ENCODE measurements at regions not wholly inside any gene's neighbourhood (a gene's known extent, or its start where the extent isn't known, plus 50 kb on each side); places are given as distances from the start of the nearest gene placed in this dataset.

GRCh38 chr1:222941425-222941824, 126.6 kb downstream of the DISP1 start:
- TF ChIP-seq RAD21 (IDR thresholded peaks at IDR 0.05; ENCODE audit: low read length) (no peak), POLR2AphosphoS5 (IDR thresholded peaks at IDR 0.05; ENCODE audit: low read depth, low read length) (no peak), CTCF (IDR thresholded peaks at IDR 0.05) (no peak), YY1 (IDR thresholded peaks at IDR 0.05; ENCODE audit: low read depth) (no peak), RXRA (IDR thresholded peaks at IDR 0.05; ENCODE audit: borderline replicate concordance, low read depth) (no peak), NRF1 (IDR thresholded peaks at IDR 0.05; ENCODE audit: low read depth, low read length) (no peak), TAF1 (IDR thresholded peaks at IDR 0.05; ENCODE audit: borderline replicate concordance, low read depth, low read length) (no peak), FOSL2 (IDR thresholded peaks at IDR 0.05; ENCODE audit: borderline replicate concordance, low read depth) (no peak), CHD2 (IDR thresholded peaks at IDR 0.05; ENCODE audit: low read length, partially characterized antibody) (no peak)
